ENCODE measurements at regions not wholly inside any gene's neighbourhood (a gene's known extent, or its start where the extent isn't known, plus 50 kb on each side); places are given as distances from the start of the nearest gene placed in this dataset.

DNA sequence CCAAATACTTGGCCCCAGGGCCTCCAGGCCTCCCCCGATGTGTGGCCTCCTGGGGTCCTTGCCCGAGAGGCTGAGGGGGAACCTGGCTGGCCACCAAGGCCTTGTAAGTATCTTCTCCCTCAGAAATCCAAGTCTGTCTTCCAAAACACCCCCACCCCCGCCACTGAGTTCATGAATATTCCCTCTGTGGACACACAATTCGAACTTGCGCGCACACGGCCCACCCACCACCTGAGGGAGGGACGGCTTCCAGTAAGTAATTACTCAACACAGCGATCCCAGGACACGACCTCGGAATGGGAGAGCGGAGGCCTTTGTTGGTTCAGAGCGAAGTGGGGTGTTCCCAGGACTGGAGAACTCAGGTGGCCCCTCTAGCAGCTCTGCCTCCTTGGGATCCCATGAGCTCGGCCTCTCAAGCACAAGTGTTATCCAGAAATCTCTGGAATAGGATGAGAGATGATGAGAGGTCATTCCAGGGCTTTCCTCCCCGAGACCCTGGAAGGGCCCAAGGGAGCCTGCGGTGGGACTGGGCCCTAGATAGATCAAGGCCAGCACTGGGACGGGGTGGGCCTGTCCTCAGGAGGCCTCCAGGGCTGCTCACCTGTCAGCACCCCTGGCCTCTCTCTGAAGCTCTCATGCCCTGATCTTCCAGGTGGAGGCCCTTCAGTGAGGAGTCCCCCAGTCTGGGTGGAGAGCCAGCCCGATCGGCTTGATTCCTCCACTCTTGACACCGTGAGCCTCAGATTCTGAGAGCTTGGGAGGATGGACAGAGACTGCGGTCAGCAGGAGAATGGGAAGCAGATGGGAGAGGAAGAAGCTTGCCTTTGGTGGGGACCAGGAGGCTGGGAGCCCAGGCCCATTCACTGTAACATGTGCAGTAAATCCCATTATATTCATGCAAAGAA is 219.0 kb upstream of the RTL1 start:
- in situ Hi-C loops (cut with MboI; ENCODE audit: low pct_unique_long_range_greater_than_20kb, low sequenced_read_pairs, unreplicated experiment), result no loop called here
- no peak for DNase-seq (ENCODE audit: low spot score)
- TF ChIP-seq, protein P1, sequence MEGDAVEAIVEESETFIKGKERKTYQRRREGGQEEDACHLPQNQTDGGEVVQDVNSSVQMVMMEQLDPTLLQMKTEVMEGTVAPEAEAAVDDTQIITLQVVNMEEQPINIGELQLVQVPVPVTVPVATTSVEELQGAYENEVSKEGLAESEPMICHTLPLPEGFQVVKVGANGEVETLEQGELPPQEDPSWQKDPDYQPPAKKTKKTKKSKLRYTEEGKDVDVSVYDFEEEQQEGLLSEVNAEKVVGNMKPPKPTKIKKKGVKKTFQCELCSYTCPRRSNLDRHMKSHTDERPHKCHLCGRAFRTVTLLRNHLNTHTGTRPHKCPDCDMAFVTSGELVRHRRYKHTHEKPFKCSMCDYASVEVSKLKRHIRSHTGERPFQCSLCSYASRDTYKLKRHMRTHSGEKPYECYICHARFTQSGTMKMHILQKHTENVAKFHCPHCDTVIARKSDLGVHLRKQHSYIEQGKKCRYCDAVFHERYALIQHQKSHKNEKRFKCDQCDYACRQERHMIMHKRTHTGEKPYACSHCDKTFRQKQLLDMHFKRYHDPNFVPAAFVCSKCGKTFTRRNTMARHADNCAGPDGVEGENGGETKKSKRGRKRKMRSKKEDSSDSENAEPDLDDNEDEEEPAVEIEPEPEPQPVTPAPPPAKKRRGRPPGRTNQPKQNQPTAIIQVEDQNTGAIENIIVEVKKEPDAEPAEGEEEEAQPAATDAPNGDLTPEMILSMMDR (IDR thresholded peaks at IDR 0.05; ENCODE audit: extremely low read depth, insufficient read depth, missing control alignments), result no peak

DNA sequence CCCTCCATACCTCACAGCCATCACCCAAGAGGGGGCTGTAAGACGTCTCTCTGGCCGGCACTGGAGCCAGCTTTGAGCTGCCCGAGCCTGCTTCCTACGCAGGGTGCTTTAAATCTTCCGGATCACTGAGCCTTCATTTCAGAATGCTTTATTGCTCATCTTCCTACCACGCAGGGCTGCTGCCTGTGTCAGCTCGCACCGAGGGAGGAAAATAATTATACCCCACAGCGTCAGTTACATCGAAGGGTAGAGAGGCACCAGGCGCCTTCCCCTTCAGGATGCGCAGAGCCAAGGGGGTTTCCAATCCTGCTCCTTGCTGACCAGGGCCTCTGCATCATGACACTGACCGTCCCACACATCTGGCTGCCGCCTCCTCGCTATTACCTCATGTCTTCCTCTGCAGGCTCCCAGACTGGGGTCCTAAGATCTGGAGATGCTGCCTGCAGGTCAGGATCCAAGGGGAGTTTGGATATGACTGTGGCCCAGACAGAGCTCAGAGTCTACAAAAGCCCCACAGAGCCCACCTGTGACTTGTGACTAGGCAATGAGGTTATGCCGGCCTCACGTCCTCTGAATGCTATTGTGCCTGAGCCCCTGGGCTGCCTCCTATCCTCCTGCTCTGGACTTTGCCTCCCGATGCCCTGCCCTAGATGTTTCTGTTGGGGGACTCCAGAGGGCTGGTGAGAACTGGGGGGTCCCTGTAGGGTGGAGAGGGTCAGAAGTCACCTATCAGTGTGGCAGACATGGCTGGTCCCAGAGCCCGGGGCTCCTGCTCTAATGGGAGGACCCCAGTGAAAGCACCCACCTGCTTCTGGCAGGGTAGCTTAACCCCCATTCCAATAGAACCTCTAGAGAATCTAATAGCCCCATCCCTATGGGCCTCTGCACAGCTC is 220.3 kb upstream of the RTL1 start:
- TF ChIP-seq, protein P1 (IDR thresholded peaks at IDR 0.05; ENCODE audit: extremely low read depth, insufficient read depth, missing control alignments), result no peak
- in situ Hi-C loops (cut with MboI; ENCODE audit: low pct_unique_long_range_greater_than_20kb, low sequenced_read_pairs, unreplicated experiment), result no loop called here

DNA sequence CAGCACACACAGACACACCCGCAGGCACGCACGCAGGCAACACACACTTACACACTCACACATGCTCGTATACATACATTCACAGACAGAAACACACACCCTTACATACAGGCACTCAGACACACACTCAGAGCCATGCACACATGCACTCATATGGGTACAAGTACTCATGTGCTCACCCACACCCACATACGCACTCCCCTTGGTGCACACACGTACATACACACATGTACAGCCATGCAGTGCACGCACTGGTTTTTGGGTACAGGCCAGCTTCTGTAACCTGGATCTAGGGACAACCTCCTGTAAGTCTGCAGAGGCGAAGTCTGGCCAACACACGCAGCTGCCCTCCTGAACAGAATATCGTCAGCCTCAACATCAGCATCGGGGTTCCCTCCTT is 221.3 kb upstream of the RTL1 start:
- TF ChIP-seq, protein P1 (IDR thresholded peaks at IDR 0.05; ENCODE audit: extremely low read depth, insufficient read depth, missing control alignments), result no peak
- no peak for DNase-seq (ENCODE audit: low spot score)
- in situ Hi-C loops (cut with MboI; ENCODE audit: low pct_unique_long_range_greater_than_20kb, low sequenced_read_pairs, unreplicated experiment), result no loop called here

More for the DNA sequence above, 220.3 kb upstream of the RTL1 start:
- no peak for DNase-seq (ENCODE audit: low spot score)

DNA sequence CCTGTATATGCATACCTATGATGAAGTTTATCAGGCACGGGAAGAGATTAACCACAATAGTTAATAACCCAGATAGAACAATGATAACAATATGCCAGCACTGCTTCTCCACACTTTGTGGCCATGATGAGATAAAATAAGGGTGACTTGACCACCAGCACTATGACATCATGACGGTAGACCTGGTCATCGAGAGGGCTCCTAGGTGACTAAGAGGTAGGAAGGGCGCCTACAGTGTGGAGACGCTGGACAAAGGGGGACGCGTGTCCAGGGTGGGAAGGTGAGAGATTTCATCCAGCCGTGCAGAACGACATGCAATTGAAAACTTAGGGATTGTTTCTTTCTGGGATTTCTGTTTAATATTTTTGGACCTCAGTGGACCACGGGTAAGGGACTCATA is 221.8 kb upstream of the RTL1 start:
- DNase-seq (ENCODE audit: low spot score), result no peak
- TF ChIP-seq, protein P1 (IDR thresholded peaks at IDR 0.05; ENCODE audit: extremely low read depth, insufficient read depth, missing control alignments), result no peak
- in situ Hi-C loops (cut with MboI; ENCODE audit: low pct_unique_long_range_greater_than_20kb, low sequenced_read_pairs, unreplicated experiment), result no loop called here

DNA sequence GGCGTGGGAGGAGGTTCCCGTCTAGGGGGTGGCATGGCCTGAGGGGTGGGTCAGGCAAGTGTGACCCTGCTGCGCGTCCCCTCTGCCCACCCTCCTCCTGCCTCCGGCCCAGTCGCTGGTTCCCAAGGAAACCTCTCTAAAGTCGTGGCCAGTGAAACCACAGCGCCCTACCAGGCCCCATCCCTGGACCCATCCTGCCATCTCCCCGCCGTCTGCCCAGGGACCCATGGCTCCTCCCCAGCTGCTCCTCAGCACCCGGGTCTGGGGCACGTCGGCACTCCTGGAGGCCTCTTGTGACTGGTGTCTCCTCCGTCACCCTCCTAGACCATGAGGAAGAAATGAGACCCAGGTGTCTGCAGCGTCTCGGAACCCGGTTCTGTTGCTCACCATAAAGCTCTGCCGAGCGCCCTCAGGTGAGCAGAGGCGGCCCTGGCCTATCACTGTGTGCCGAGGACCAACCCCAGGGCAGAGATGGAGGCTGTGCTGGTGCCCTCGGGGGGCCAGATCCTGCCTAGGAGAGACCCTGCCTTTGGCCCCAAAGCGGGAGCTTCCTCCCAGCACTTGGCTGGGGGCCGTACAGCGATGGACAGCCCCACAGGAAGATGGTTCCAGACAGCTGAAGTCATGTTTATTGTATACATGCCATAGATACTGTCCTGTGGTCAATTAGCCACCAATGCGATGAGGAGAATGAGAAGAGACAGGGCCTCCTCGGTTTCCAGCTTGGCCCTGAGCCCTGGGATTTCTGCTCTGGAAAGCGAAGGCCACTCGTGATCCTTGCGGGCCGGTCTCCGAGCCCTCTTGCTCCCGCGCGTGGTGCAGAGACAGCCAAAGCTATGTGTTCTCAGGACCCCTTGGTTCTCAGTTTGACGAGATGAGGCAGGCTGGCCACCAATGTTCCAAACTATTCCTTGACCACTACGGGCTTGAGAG is 222.5 kb upstream of the RTL1 start:
- in situ Hi-C loops (cut with MboI; ENCODE audit: low pct_unique_long_range_greater_than_20kb, low sequenced_read_pairs, unreplicated experiment), result no loop called here
- TF ChIP-seq, protein P1 (IDR thresholded peaks at IDR 0.05; ENCODE audit: extremely low read depth, insufficient read depth, missing control alignments), result no peak
- no peak for DNase-seq (ENCODE audit: low spot score)

DNA sequence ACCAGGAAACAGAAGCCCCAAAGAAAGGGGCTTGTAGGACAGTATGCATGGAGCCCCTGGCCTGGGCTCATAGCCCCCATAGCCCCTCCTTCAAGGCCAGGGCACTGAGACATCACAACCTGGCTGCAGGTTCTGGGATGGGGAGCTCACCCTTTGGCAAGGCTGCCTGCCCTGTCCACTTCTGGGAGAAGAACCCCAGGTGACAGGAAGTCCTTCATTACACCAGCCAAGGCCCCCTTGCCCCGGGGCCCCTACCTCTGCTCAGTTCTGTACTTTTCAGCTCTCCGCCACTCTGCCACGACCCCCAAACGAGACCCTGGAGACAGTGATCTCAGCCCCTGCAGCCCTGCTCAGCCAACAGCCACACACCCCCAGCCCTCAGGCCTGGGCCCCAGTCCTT is 223.2 kb upstream of the RTL1 start:
- in situ Hi-C loops (cut with MboI; ENCODE audit: low pct_unique_long_range_greater_than_20kb, low sequenced_read_pairs, unreplicated experiment), result no loop called here
- no peak for DNase-seq (ENCODE audit: low spot score)
- TF ChIP-seq, protein P1 (IDR thresholded peaks at IDR 0.05; ENCODE audit: extremely low read depth, insufficient read depth, missing control alignments), result no peak
